GM23338 (cell line): ENCODE measurements at regions not wholly inside any gene's neighbourhood (a gene's known extent, or its start where the extent isn't known, plus 50 kb on each side); places are given as distances from the start of the nearest gene placed in this dataset.

Experiments used
- ATAC-seq: fragments of 200-7000 bp; cut with Tn5 transposase; 3 replicates; pipeline ENCODE4 v1.9.1; 2020
- DNase-seq: peaks from one replicate; pipeline ENCODE4 v3.0.0-alpha.2; 2015; ENCODE audit warnings: low spot score
- H2AFZ ChIP-seq: fragments of 200-600 bp; sonication (generic); 2 replicates; pipeline ENCODE4 v1.8.0; 2016; ENCODE audit warnings: antibody characterized with exemption, mild to moderate bottlenecking, moderate library complexity
- H3F3A ChIP-seq: fragments of 200-600 bp; sonication (generic); replicated peaks from 2 replicates; pipeline ENCODE4 v1.8.0; 2017; ENCODE audit warnings: antibody characterized with exemption, mixed run types, low read depth
- H3K27ac ChIP-seq: fragments of 200-600 bp; sonication (generic); 2 replicates; pipeline ENCODE4 v1.6.1; 2016; ENCODE audit warnings: low read depth
- H3K27me3 ChIP-seq: fragments of 200-600 bp; sonication (generic); 2 replicates; pipeline ENCODE4 v1.8.0; 2016; ENCODE audit warnings: mild to moderate bottlenecking, mixed run types, moderate library complexity; ENCODE audit not compliant: insufficient read depth
- H3K36me3 ChIP-seq: fragments of 200-600 bp; sonication (generic); 2 replicates; pipeline ENCODE4 v1.8.0; 2016; ENCODE audit warnings: mild to moderate bottlenecking; ENCODE audit not compliant: insufficient read depth
- H3K4me1 ChIP-seq: fragments of 200-600 bp; sonication (generic); 2 replicates; pipeline ENCODE4 v1.8.0; 2016; ENCODE audit warnings: mild to moderate bottlenecking, moderate library complexity; ENCODE audit not compliant: insufficient read depth
- H3K4me2 ChIP-seq: fragments of 200-600 bp; sonication (generic); 2 replicates; pipeline ENCODE4 v1.7.1; 2017; ENCODE audit warnings: mixed run types
- H3K4me3 ChIP-seq: fragments of 200-600 bp; sonication (generic); 2 replicates; pipeline ENCODE4 v1.6.1; 2016; ENCODE audit warnings: mixed run types
- H3K79me2 ChIP-seq: fragments of 200-600 bp; sonication (generic); replicated peaks from 2 replicates; pipeline ENCODE4 v1.8.0; 2017; ENCODE audit warnings: mild to moderate bottlenecking; ENCODE audit not compliant: insufficient read depth
- H3K9me2 ChIP-seq: fragments of 200-600 bp; sonication (generic); 2 replicates; pipeline ENCODE4 v1.8.0; 2017; ENCODE audit not compliant: insufficient read depth
- H4K20me1 ChIP-seq: fragments of 200-600 bp; sonication (generic); replicated peaks from 2 replicates; pipeline ENCODE4 v1.8.0; 2017; ENCODE audit warnings: mild to moderate bottlenecking; ENCODE audit not compliant: insufficient read depth
- H3K27ac Mint-ChIP-seq: 2 replicates; pipeline ENCODE4 v1.8.0; 2020; ENCODE audit warnings: inconsistent platforms, mild to moderate bottlenecking, moderate library complexity, mixed read lengths
- H3K27me3 Mint-ChIP-seq: 3 replicates; pipeline ENCODE4 v1.8.0; 2022; ENCODE audit warnings: low read depth, mild to moderate bottlenecking, moderate library complexity, mixed read lengths, inconsistent platforms; ENCODE audit not compliant: insufficient read depth, poor library complexity
- H3K36me3 Mint-ChIP-seq: 3 replicates; pipeline ENCODE4 v1.8.0; 2021; ENCODE audit warnings: low read depth, mild to moderate bottlenecking, inconsistent platforms, moderate library complexity, mixed read lengths
- H3K4me1 Mint-ChIP-seq: 3 replicates; pipeline ENCODE4 v1.8.0; 2020; ENCODE audit warnings: mild to moderate bottlenecking, inconsistent platforms, mixed read lengths
- H3K4me3 Mint-ChIP-seq: 3 replicates; pipeline ENCODE4 v1.8.0; 2021; ENCODE audit warnings: moderate library complexity, mild to moderate bottlenecking, inconsistent platforms, mixed read lengths
- H3K9me3 Mint-ChIP-seq: 3 replicates; pipeline ENCODE4 v1.8.0; 2020; ENCODE audit warnings: moderate library complexity, mild to moderate bottlenecking, inconsistent platforms, mixed read lengths
- JUNB ChIP-seq: IDR thresholded peaks from one replicate; pipeline ENCODE4 v1.6.1; 2016; ENCODE audit warnings: antibody characterized with exemption; ENCODE audit not compliant: unreplicated experiment
- NANOG ChIP-seq: IDR thresholded peaks from 2 replicates; pipeline ENCODE4 v1.6.1; 2016; ENCODE audit warnings: antibody characterized with exemption, borderline replicate concordance
- POLR2AphosphoS5 ChIP-seq: IDR thresholded peaks from 2 replicates; pipeline ENCODE4 v1.6.1; 2016; ENCODE audit warnings: antibody characterized with exemption, low read depth
- STAT1 ChIP-seq: IDR thresholded peaks from one replicate; pipeline ENCODE4 v1.6.1; 2016; ENCODE audit warnings: antibody characterized with exemption; ENCODE audit not compliant: unreplicated experiment
- TF ChIP-seq, protein P1 (sequence below), 2 experiments: fragments of 200-600 bp in 1 of 2; sonication (generic) in 1 of 2; conservative IDR thresholded peaks; 2 replicates each; pipeline versions ENCODE4 v1.5.1 to v1.6.1; 2016 to 2017; ENCODE audit warnings: antibody characterized with exemption in 2 of 2, low read depth in 2 of 2, mild to moderate bottlenecking in 2 of 2, moderate library complexity in 1 of 2
- TF ChIP-seq, protein P2 (sequence below): fragments of 250-450 bp; sonication (Bioruptor Pico); IDR thresholded peaks from 2 replicates; pipeline ENCODE4 v1.5.0; 2020; ENCODE audit warnings: mild to moderate bottlenecking, moderate library complexity

DNA sequence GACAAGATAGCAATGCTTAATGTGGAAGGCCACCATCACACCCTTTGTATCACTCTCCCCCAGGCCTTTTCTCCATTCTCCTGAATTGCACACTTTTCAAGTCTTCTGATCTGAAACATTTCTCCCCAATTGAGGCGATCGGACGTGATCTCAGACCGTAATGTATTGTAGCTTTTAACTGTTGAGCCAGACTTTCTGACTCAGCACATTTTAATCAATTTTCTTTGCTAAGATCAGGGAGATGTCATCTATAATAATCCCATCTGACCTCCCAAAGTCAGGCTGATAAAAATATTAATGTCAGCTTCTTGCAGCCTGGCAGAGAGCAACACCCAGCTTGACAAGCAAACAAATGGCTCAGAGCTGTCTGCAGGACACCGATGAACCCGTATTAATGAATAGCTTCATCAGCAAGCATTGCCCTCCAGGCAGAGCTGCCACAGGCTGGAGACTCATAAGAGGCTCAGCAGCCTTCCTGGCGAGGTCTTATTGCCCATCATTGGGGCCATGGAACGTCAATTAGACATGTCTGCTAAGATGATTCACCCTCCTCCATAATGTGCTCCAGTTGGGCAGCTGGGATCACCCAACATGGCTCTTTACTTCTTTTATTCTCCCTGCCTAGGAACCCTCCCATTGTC lies 60.2 kb upstream of the UQCRFS1 start:
- ATAC-seq: no peak
- TF ChIP-seq NANOG (no peak), STAT1 (no peak)
- TF ChIP-seq, protein P1, sequence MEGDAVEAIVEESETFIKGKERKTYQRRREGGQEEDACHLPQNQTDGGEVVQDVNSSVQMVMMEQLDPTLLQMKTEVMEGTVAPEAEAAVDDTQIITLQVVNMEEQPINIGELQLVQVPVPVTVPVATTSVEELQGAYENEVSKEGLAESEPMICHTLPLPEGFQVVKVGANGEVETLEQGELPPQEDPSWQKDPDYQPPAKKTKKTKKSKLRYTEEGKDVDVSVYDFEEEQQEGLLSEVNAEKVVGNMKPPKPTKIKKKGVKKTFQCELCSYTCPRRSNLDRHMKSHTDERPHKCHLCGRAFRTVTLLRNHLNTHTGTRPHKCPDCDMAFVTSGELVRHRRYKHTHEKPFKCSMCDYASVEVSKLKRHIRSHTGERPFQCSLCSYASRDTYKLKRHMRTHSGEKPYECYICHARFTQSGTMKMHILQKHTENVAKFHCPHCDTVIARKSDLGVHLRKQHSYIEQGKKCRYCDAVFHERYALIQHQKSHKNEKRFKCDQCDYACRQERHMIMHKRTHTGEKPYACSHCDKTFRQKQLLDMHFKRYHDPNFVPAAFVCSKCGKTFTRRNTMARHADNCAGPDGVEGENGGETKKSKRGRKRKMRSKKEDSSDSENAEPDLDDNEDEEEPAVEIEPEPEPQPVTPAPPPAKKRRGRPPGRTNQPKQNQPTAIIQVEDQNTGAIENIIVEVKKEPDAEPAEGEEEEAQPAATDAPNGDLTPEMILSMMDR (conservative IDR thresholded peaks at IDR 0.05; ENCODE audit: low read depth in 2 of 2): no peak
- Mint-ChIP-seq H3K9me3 (peaks cover 5% of the 10 kb centered on the region; the same call in 1 of the 3 replicates), H3K4me1 (peaks cover 24% of the 10 kb centered on the region), H3K36me3 (no peaks in the 10 kb centered on the region), H3K27ac (no peak overlapping the region), H3K4me3 (no peak overlapping the region), H3K27me3 (peaks cover 4% of the 10 kb centered on the region)
- peaks cover under 1% of the 10 kb centered on the region; the same call in 1 of the 2 replicates for H3K4me1 ChIP-seq
- no peaks in the 10 kb centered on the region for H3K27me3 ChIP-seq
- no peak overlapping the region for H3K4me3 ChIP-seq
- no peaks in the 10 kb centered on the region for H3F3A ChIP-seq
- no peak overlapping the region for H2AFZ ChIP-seq
- H3K27ac ChIP-seq: no peak overlapping the region
- DNase-seq: no peak
- no peaks in the 10 kb centered on the region for H3K79me2 ChIP-seq
- no peaks in the 10 kb centered on the region for H3K9me2 ChIP-seq
- no peaks in the 10 kb centered on the region for H3K36me3 ChIP-seq
- no peaks in the 10 kb centered on the region for H4K20me1 ChIP-seq
- H3K4me2 ChIP-seq: no peak overlapping the region

DNA sequence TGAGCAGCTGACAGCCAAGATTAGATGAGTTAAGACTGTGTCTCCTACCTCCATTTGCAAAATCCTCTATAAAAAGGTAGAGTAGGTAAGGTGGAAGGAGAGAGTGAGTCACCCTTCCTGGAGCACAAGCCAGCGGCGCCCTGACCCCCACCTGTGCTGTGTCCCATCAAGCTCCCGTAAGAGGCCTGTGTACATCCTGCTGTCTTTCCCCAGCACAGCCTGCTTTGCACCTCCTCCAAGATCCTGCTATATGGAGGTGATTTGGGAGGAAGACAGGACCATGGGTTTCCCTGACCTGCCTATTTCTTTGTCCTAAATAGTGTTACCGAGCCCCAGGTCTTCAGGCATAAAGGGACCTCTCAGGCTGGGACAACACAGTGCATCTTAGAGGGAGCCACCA lies 62.3 kb upstream of the UQCRFS1 start:
- Histone ChIP-seq H3K27ac (no peak overlapping the region), H3K27me3 (no peaks in the 10 kb centered on the region), H3K36me3 (no peaks in the 10 kb centered on the region), H4K20me1 (no peaks in the 10 kb centered on the region), H3F3A (no peaks in the 10 kb centered on the region), H3K9me2 (no peaks in the 10 kb centered on the region), H3K4me1 (no peaks in the 10 kb centered on the region), H3K79me2 (no peaks in the 10 kb centered on the region), H3K4me3 (no peak overlapping the region), H3K4me2 (no peak overlapping the region), H2AFZ (no peak overlapping the region)
- Mint-ChIP-seq H3K36me3 (no peaks in the 10 kb centered on the region), H3K27me3 (no peaks in the 10 kb centered on the region), H3K9me3 (peaks cover 5% of the 10 kb centered on the region; the same call in 1 of the 3 replicates), H3K4me1 (peaks cover 11% of the 10 kb centered on the region; the same call in 2 of the 3 replicates), H3K27ac (no peak overlapping the region), H3K4me3 (no peak overlapping the region)
- DNase-seq (no peak), ATAC-seq (no peak)
- TF ChIP-seq, protein P1 (conservative IDR thresholded peaks at IDR 0.05; ENCODE audit: low read depth in 2 of 2): no peak
- TF ChIP-seq POLR2AphosphoS5: no peak
- TF ChIP-seq NANOG: no peak
- no peak for TF ChIP-seq JUNB
- TF ChIP-seq, protein P2, sequence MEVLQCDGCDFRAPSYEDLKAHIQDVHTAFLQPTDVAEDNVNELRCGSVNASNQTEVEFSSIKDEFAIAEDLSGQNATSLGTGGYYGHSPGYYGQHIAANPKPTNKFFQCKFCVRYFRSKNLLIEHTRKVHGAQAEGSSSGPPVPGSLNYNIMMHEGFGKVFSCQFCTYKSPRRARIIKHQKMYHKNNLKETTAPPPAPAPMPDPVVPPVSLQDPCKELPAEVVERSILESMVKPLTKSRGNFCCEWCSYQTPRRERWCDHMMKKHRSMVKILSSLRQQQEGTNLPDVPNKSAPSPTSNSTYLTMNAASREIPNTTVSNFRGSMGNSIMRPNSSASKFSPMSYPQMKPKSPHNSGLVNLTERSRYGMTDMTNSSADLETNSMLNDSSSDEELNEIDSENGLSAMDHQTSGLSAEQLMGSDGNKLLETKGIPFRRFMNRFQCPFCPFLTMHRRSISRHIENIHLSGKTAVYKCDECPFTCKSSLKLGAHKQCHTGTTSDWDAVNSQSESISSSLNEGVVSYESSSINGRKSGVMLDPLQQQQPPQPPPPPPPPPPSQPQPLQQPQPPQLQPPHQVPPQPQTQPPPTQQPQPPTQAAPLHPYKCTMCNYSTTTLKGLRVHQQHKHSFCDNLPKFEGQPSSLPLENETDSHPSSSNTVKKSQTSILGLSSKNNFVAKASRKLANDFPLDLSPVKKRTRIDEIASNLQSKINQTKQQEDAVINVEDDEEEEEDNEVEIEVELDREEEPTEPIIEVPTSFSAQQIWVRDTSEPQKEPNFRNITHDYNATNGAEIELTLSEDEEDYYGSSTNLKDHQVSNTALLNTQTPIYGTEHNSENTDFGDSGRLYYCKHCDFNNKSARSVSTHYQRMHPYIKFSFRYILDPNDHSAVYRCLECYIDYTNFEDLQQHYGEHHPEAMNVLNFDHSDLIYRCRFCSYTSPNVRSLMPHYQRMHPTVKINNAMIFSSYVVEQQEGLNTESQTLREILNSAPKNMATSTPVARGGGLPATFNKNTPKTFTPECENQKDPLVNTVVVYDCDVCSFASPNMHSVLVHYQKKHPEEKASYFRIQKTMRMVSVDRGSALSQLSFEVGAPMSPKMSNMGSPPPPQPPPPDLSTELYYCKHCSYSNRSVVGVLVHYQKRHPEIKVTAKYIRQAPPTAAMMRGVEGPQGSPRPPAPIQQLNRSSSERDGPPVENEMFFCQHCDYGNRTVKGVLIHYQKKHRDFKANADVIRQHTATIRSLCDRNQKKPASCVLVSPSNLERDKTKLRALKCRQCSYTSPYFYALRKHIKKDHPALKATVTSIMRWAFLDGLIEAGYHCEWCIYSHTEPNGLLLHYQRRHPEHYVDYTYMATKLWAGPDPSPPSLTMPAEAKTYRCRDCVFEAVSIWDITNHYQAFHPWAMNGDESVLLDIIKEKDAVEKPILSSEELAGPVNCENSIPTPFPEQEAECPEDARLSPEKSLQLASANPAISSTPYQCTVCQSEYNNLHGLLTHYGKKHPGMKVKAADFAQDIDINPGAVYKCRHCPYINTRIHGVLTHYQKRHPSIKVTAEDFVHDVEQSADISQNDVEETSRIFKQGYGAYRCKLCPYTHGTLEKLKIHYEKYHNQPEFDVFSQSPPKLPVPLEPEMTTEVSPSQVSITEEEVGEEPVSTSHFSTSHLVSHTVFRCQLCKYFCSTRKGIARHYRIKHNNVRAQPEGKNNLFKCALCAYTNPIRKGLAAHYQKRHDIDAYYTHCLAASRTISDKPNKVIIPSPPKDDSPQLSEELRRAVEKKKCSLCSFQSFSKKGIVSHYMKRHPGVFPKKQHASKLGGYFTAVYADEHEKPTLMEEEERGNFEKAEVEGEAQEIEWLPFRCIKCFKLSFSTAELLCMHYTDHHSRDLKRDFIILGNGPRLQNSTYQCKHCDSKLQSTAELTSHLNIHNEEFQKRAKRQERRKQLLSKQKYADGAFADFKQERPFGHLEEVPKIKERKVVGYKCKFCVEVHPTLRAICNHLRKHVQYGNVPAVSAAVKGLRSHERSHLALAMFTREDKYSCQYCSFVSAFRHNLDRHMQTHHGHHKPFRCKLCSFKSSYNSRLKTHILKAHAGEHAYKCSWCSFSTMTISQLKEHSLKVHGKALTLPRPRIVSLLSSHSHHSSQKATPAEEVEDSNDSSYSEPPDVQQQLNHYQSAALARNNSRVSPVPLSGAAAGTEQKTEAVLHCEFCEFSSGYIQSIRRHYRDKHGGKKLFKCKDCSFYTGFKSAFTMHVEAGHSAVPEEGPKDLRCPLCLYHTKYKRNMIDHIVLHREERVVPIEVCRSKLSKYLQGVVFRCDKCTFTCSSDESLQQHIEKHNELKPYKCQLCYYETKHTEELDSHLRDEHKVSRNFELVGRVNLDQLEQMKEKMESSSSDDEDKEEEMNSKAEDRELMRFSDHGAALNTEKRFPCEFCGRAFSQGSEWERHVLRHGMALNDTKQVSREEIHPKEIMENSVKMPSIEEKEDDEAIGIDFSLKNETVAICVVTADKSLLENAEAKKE (CRISPR knock-in tag): no peak
- TF ChIP-seq STAT1: no peak
